BJ (cell line): ENCODE measurements at regions not wholly inside any gene's neighbourhood (a gene's known extent, or its start where the extent isn't known, plus 50 kb on each side); places are given as distances from the start of the nearest gene placed in this dataset.

Experiments
- CTCF ChIA-PET: fragments of 350-600 bp; formaldehyde crosslinking; extraction: SDS; loops from one replicate; lab custom pipeline; 2021; ENCODE audit warnings: antibody characterized with exemption, inconsistent platforms; lab: Yijun Ruan, JAX
- POLR2A ChIA-PET: fragments of 300-600 bp; sonication (Branson Sonifier 250); formaldehyde crosslinking; extraction: SDS; loops from one replicate; lab custom pipeline; 2021; ENCODE audit warnings: antibody characterized with exemption; lab: Charles Lee
- DNase-seq: peaks from one replicate; pipeline ENCODE4 v3.0.0-alpha.2; 2011; ENCODE audit warnings: low read depth
- H3K27me3 ChIP-seq: 2 replicates; pipeline ENCODE4 v1.6.0; 2011; ENCODE audit warnings: low read length; ENCODE audit not compliant: control insufficient read depth, insufficient read depth
- H3K36me3 ChIP-seq: 2 replicates; pipeline ENCODE4 v1.5.1; 2011; ENCODE audit warnings: low read length; ENCODE audit not compliant: control insufficient read depth, insufficient read depth
- H3K4me3 ChIP-seq: 2 replicates; pipeline ENCODE4 v1.5.1; 2011; ENCODE audit warnings: low read depth, mild to moderate bottlenecking, control low read depth, low read length
- TF ChIP-seq, protein P1 (sequence below): IDR thresholded peaks from 2 replicates; pipeline ENCODE4 v1.5.1; 2011; ENCODE audit warnings: low read depth, mild to moderate bottlenecking, control low read depth, inconsistent platforms, low read length, moderate library complexity; ENCODE audit not compliant: insufficient read depth

DNA sequence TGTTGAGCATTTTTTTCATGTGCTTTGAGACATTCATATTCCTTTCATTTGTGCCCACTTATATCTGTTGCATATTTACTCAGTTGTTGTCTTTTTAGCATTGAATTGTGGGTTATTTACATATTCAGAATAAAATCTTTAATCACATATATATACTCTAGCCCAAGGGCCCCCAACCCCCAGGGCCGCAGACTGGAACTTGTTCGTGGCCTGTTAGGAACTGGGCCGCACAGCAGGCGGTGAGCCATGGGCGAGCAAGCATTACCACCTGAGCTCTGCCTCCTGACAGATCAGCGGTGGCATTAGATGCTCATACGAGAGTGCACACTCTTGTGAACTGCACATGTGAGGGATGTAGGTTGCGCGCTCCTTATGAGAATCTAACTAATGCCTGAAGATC lies 480.6 kb downstream of the KCTD8 start:
- DNase-seq: no peak
- H3K27me3 ChIP-seq: no peaks in the 10 kb centered on the region
- no peaks in the 10 kb centered on the region for H3K36me3 ChIP-seq
- H3K4me3 ChIP-seq: no peak overlapping the region
- POLR2A ChIA-PET: no interaction called here
- TF ChIP-seq, protein P1, sequence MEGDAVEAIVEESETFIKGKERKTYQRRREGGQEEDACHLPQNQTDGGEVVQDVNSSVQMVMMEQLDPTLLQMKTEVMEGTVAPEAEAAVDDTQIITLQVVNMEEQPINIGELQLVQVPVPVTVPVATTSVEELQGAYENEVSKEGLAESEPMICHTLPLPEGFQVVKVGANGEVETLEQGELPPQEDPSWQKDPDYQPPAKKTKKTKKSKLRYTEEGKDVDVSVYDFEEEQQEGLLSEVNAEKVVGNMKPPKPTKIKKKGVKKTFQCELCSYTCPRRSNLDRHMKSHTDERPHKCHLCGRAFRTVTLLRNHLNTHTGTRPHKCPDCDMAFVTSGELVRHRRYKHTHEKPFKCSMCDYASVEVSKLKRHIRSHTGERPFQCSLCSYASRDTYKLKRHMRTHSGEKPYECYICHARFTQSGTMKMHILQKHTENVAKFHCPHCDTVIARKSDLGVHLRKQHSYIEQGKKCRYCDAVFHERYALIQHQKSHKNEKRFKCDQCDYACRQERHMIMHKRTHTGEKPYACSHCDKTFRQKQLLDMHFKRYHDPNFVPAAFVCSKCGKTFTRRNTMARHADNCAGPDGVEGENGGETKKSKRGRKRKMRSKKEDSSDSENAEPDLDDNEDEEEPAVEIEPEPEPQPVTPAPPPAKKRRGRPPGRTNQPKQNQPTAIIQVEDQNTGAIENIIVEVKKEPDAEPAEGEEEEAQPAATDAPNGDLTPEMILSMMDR: no peak
- CTCF ChIA-PET: no interaction called here

DNA sequence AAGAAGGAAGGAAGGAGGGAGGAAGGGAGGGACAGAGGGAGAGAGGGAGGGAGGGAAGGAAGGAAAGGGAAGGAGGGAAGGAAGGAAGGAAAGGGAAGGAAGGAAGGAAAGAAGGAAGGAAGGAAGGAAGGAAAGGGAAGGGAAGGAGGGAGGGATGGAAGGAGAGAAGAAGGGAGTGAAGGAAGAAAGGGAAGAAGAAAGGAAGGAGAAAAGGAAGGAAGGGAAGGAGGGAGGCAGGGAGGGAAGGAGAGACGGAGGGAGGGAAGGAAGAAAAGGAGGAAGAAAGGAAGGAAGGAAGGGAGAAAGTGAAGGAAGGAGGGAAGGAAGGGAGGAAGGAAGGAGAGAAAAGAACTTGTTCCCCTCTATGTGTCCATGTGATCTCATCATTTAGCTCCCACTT lies 465.0 kb downstream of the KCTD8 start:
- ChIA-PET CTCF (no interaction called here), POLR2A (no interaction called here)
- no peak for DNase-seq
- Histone ChIP-seq H3K36me3 (no peaks in the 10 kb centered on the region), H3K4me3 (no peak overlapping the region), H3K27me3 (no peaks in the 10 kb centered on the region)
- TF ChIP-seq, protein P1: no peak

DNA sequence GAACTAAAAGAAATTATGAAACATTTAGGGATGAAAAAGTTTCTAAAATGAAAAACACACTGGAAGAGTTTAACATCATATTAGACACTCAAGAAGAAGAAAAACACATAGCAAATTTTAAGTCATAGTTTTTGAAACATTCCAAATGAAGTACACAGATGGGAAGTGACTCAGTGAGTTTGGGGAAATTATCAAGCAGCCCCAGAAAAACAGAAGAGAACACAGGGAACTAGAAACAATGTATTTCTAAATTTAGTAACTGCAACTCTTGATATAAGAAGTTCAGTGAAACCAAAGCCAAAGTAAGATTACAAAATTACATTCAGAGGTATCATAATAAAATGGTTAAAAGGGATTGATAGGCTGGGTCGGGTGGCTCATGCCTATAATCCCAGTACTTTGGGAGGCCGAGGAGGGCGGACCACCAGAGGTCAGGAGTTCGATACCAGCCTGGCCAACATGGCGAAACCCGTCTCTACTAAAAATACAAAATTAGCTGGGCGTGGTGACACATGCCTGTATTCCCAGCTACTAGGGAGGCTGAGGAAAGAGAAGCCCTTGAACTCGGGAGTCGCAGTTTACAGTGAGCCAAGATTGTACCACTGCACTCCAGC lies 461.2 kb downstream of the KCTD8 start:
- POLR2A ChIA-PET: no interaction called here

DNA sequence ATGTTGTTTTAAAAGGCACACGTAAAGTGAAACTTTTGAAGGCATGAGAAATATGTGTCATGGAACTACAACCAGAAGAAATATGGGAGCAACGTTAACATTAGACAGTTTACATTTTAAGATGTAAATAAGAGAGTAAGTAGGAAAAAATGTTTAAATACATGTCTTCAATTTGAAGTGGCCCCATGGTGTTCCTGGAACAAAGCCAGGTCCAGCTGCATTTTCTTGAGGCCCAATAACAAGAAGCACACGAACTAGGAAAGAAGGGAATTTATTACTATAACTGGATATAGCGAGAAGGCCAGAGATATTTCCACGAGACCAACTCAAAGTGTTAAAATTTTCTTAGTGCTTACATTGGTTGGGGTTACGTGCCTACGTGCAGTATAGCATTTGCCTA lies 458.1 kb downstream of the KCTD8 start:
- TF ChIP-seq, protein P1: no peak
- ChIA-PET POLR2A (no interaction called here), CTCF (no interaction called here)
- Histone ChIP-seq H3K4me3 (no peak overlapping the region), H3K36me3 (no peaks in the 10 kb centered on the region), H3K27me3 (no peaks in the 10 kb centered on the region)
- no peak for DNase-seq

More for the DNA sequence above, 461.2 kb downstream of the KCTD8 start:
- Histone ChIP-seq H3K36me3 (no peaks in the 10 kb centered on the region), H3K27me3 (no peaks in the 10 kb centered on the region), H3K4me3 (no peak overlapping the region)
- TF ChIP-seq, protein P1: no peak
- no peak for DNase-seq
- CTCF ChIA-PET: no interaction called here

DNA sequence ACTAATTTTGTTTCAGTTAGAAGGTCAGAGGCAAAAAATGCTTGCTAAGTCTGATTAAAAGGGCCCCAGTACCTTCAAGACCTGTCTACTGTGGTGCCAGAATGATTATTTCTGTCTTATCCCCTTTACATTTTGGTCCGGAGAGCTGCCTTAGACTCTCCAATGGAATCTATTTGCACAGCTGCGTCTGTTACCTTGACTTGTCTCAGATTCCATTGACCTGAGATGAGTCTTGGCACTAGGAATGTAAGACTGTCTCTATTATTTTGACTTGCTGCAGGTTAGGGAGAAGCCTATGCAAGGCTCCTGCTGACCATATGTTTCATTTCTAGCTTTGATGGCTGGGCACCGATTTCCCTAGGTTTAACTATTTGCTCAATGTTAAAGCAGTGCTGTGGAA lies 457.6 kb downstream of the KCTD8 start:
- ChIA-PET CTCF (no interaction called here), POLR2A (no interaction called here)
- DNase-seq: no peak
- H3K27me3 ChIP-seq: no peaks in the 10 kb centered on the region
- H3K4me3 ChIP-seq: no peak overlapping the region
- H3K36me3 ChIP-seq: no peaks in the 10 kb centered on the region
- TF ChIP-seq, protein P1: no peak
